ENCODE measurements at regions not wholly inside any gene's neighbourhood (a gene's known extent, or its start where the extent isn't known, plus 50 kb on each side); places are given as distances from the start of the nearest gene placed in this dataset.

DNA sequence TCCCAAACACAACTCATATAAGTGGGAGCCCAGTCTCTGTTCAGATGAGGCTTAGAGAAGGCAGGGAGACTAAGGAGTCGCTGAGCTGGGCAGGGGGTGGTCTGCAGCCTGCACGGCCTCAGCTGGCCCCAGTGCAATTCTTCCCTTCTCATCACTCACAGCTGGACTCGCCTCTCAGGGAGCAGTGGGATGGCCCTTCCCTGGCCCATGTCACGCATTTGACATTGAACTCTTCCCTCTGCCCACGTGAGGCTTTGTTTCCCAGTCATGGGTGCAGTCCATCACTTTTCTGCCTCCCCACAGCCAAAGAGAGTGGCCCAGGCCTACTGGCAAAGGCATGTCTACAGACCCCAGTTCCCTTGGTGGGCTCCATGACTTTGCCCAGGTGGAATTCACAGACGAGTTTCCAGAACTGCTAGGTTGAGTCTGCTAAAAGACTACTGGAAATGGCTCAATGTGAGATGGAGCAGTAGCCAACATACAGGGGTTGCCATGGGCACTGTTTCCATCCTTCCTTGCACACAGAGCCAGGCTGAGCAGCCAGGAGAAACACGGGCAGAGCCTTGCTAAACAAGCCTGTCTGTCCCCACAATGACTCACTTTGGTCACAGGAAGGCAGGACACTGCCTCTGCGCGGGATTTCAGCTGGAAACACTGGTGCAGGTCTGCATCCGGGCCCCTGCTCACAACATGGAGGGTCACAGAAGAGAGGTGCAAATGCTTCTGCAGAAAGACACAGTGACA, 90.1 kb downstream of the OAT start:
- Histone ChIP-seq H2BK12ac (ENCODE audit: low read length) (no peak overlapping the region), H3K36me3 (ENCODE audit: control insufficient read depth in 1 of 2, insufficient read depth in 2 of 2, low read length in 2 of 2) (no peaks in the 10 kb centered on the region), H3K4me3 (ENCODE audit: low read depth, low read length) (no peak overlapping the region), H2AK5ac (ENCODE audit: low read length) (no peak overlapping the region), H3K4me1 (ENCODE audit: control insufficient read depth in 1 of 2, insufficient read depth in 2 of 2, low read length in 2 of 2) (no peaks in the 10 kb centered on the region), H3K27me3 (ENCODE audit: insufficient read depth, low read length) (no peaks in the 10 kb centered on the region), H3K14ac (ENCODE audit: low read length) (no peak overlapping the region), H3K79me1 (ENCODE audit: low read length) (no peaks in the 10 kb centered on the region), H4K12ac (ENCODE audit: low read depth, low read length) (no peak overlapping the region), H3K9me3 (ENCODE audit: insufficient read depth, low read depth, low read length) (peaks cover 6% of the 10 kb centered on the region), H3K9ac (ENCODE audit: low read length) (no peak overlapping the region), H3K4ac (ENCODE audit: low read depth, low read length) (no peak overlapping the region), H3K27ac (ENCODE audit: low read depth, low read length) (no peak overlapping the region), H4K8ac (ENCODE audit: low read depth, low read length) (no peak overlapping the region), H3K18ac (ENCODE audit: low read length) (no peak overlapping the region), H2BK5ac (ENCODE audit: low read depth, low read length, poor library complexity) (no peak overlapping the region), H3K4me2 (ENCODE audit: low read length) (no peak overlapping the region), H2AFZ (ENCODE audit: insufficient read depth, low read length, poor library complexity) (no peak overlapping the region), H3K23ac (ENCODE audit: low read length) (no peak overlapping the region), H4K91ac (ENCODE audit: low read depth, low read length) (no peak overlapping the region), H3K79me2 (ENCODE audit: control insufficient read depth, insufficient read depth, low read length, poor library complexity) (no peaks in the 10 kb centered on the region), H2BK120ac (ENCODE audit: insufficient read depth, low read length, poor library complexity) (no peak overlapping the region)
- DNase-seq: peak in 1 of 2 donors; percentile 9
- WGBS (ENCODE audit: extremely low coverage, insufficient coverage, insufficient read length): no CpG with 5 or more reads among the region's 10 CpGs

DNA sequence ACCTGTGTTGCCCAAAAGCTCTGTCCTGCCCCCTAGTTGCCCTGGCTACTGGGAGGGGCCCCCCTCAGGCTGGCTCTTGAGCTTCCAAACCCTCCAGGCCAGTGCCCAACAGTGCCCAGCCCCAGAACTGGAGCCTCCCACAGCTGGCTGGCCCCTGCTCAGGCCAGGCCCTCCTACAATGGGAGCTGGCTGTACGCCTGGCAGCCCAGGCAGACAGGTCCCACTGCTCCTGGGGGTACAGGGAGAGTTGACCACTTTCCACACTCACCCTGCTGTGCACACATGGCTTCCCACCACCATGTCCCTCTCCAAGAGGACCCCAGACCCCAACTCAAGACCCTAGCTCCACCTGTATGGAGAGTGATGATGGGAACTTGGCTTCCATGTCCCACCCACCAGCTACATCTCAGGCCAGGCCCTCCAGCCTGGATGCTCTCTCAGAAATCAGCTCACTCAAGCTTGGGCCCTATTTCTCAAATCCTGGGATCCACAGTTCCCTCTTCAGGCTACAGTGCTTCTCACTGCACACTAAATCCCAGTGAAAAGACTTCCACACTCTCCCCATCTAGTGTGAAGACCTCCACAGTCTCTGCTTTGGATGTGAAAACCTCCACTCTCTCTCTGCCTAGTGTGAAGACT, 92.6 kb downstream of the OAT start:
- no peak overlapping the region for H3K4me2 ChIP-seq (ENCODE audit: low read length)

DNA sequence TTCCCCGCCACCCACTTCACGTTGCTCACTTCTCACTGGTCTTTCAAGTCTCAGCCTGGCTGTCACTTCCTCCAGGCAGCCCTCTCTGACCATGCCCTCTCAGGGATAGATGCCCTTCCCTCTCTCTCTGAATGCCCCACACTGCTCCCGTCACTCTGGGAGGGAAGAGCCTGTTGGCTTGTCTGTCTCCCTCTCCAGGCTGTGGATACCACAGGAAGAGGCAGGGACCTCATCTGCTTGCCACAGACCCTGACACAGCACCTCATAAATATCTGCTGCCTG, 93.1 kb downstream of the OAT start:
- no peak overlapping the region for H3K18ac ChIP-seq (ENCODE audit: low read length)
- peaks cover 6% of the 10 kb centered on the region for H3K9me3 ChIP-seq (ENCODE audit: insufficient read depth, low read depth, low read length)
- H3K4me2 ChIP-seq (ENCODE audit: low read length): no peak overlapping the region
- no peaks in the 10 kb centered on the region for H3K79me2 ChIP-seq (ENCODE audit: control insufficient read depth, insufficient read depth, low read length, poor library complexity)
- H3K23ac ChIP-seq (ENCODE audit: low read length): no peak overlapping the region
- WGBS (ENCODE audit: extremely low coverage, insufficient coverage, insufficient read length): no CpG with 5 or more reads among the region's 3 CpGs
- no peak overlapping the region for H4K8ac ChIP-seq (ENCODE audit: low read depth, low read length)
- no peak overlapping the region for H2BK5ac ChIP-seq (ENCODE audit: low read depth, low read length, poor library complexity)
- H4K91ac ChIP-seq (ENCODE audit: low read depth, low read length): no peak overlapping the region
- H2AFZ ChIP-seq (ENCODE audit: insufficient read depth, low read length, poor library complexity): no peak overlapping the region
- no peaks in the 10 kb centered on the region for H3K27me3 ChIP-seq (ENCODE audit: insufficient read depth, low read length)
- H2BK12ac ChIP-seq (ENCODE audit: low read length): no peak overlapping the region
- DNase-seq: no peak
- H3K9ac ChIP-seq (ENCODE audit: low read length): no peak overlapping the region
- H2AK5ac ChIP-seq (ENCODE audit: low read length): no peak overlapping the region
- H3K4me3 ChIP-seq (ENCODE audit: low read depth, low read length): no peak overlapping the region
- H4K12ac ChIP-seq (ENCODE audit: low read depth, low read length): no peak overlapping the region
- H3K4ac ChIP-seq (ENCODE audit: low read depth, low read length): no peak overlapping the region
- no peaks in the 10 kb centered on the region for H3K4me1 ChIP-seq (ENCODE audit: control insufficient read depth in 1 of 2, insufficient read depth in 2 of 2, low read length in 2 of 2)
- H3K36me3 ChIP-seq (ENCODE audit: control insufficient read depth in 1 of 2, insufficient read depth in 2 of 2, low read length in 2 of 2): no peaks in the 10 kb centered on the region
- no peaks in the 10 kb centered on the region for H3K79me1 ChIP-seq (ENCODE audit: low read length)
- no peak overlapping the region for H3K27ac ChIP-seq (ENCODE audit: low read depth, low read length)
- H2BK120ac ChIP-seq (ENCODE audit: insufficient read depth, low read length, poor library complexity): no peak overlapping the region
- no peak overlapping the region for H3K14ac ChIP-seq (ENCODE audit: low read length)

More for the DNA sequence above, 92.6 kb downstream of the OAT start:
- Histone ChIP-seq H3K14ac (ENCODE audit: low read length) (no peak overlapping the region), H3K4me3 (ENCODE audit: low read depth, low read length) (no peak overlapping the region), H3K18ac (ENCODE audit: low read length) (no peak overlapping the region), H4K8ac (ENCODE audit: low read depth, low read length) (no peak overlapping the region), H3K79me1 (ENCODE audit: low read length) (no peaks in the 10 kb centered on the region), H3K27ac (ENCODE audit: low read depth, low read length) (no peak overlapping the region), H3K4me1 (ENCODE audit: control insufficient read depth in 1 of 2, insufficient read depth in 2 of 2, low read length in 2 of 2) (no peaks in the 10 kb centered on the region), H4K12ac (ENCODE audit: low read depth, low read length) (no peak overlapping the region), H2BK5ac (ENCODE audit: low read depth, low read length, poor library complexity) (no peak overlapping the region), H3K4ac (ENCODE audit: low read depth, low read length) (no peak overlapping the region), H4K91ac (ENCODE audit: low read depth, low read length) (no peak overlapping the region), H2BK120ac (ENCODE audit: insufficient read depth, low read length, poor library complexity) (no peak overlapping the region), H3K23ac (ENCODE audit: low read length) (no peak overlapping the region), H2AK5ac (ENCODE audit: low read length) (no peak overlapping the region), H3K79me2 (ENCODE audit: control insufficient read depth, insufficient read depth, low read length, poor library complexity) (no peaks in the 10 kb centered on the region), H3K9ac (ENCODE audit: low read length) (no peak overlapping the region), H2AFZ (ENCODE audit: insufficient read depth, low read length, poor library complexity) (no peak overlapping the region), H2BK12ac (ENCODE audit: low read length) (no peak overlapping the region), H3K9me3 (ENCODE audit: insufficient read depth, low read depth, low read length) (peaks cover 6% of the 10 kb centered on the region), H3K36me3 (ENCODE audit: control insufficient read depth in 1 of 2, insufficient read depth in 2 of 2, low read length in 2 of 2) (no peaks in the 10 kb centered on the region), H3K27me3 (ENCODE audit: insufficient read depth, low read length) (no peaks in the 10 kb centered on the region)
- DNase-seq: no peak
- no CpG with 5 or more reads among the region's 1 CpG for WGBS (ENCODE audit: extremely low coverage, insufficient coverage, insufficient read length)

DNA sequence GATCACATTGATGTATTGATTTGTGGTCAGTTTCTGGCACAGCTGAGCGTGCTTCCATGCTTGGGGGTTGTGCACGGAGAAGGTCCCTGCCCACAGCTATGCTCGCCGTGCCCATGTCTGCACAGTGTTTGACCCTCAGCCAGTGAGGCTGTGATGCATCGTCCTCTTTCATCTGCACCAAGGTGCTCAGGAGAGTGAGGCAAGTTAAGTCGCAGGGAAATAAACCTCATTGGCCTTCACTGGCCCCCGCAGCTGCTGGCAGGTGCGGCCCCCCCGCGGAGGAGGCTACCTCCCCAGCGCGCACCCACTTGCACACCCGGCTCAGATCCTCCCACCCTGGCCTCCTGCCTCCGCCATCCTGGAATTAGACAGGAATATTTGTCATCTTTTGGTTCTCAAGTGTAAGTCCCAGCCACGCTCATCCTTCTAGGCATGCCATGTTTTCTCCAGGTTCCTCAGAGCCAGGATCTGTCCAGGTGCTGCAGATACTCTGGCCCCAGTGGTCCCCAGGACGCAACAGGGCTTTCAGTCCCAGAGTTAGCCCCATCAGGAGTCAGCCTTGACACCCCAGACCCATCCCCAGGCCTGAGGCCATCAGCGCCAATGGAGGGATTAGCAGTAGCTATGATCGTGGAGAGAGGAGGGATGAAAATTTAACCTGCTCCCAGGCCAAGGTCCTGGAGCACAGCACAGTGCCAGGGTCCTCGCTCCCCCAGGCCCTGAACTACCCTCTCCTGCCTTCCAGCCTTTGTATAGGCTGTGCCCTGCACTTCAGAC, 93.7 kb downstream of the OAT start:
- peaks cover 5% of the 10 kb centered on the region for H3K9me3 ChIP-seq (ENCODE audit: insufficient read depth, low read depth, low read length)
- H3K36me3 ChIP-seq (ENCODE audit: control insufficient read depth in 1 of 2, insufficient read depth in 2 of 2, low read length in 2 of 2): no peaks in the 10 kb centered on the region
- H2BK5ac ChIP-seq (ENCODE audit: low read depth, low read length, poor library complexity): no peak overlapping the region
- H3K4me2 ChIP-seq (ENCODE audit: low read length): no peak overlapping the region
- H4K12ac ChIP-seq (ENCODE audit: low read depth, low read length): no peak overlapping the region
- no peak overlapping the region for H3K14ac ChIP-seq (ENCODE audit: low read length)
- H4K91ac ChIP-seq (ENCODE audit: low read depth, low read length): no peak overlapping the region
- H3K18ac ChIP-seq (ENCODE audit: low read length): no peak overlapping the region
- no peaks in the 10 kb centered on the region for H3K27me3 ChIP-seq (ENCODE audit: insufficient read depth, low read length)
- no peaks in the 10 kb centered on the region for H3K79me1 ChIP-seq (ENCODE audit: low read length)
- H2AK5ac ChIP-seq (ENCODE audit: low read length): no peak overlapping the region
- no peaks in the 10 kb centered on the region for H3K4me1 ChIP-seq (ENCODE audit: control insufficient read depth in 1 of 2, insufficient read depth in 2 of 2, low read length in 2 of 2)
- H2BK12ac ChIP-seq (ENCODE audit: low read length): no peak overlapping the region
- no peak overlapping the region for H3K4ac ChIP-seq (ENCODE audit: low read depth, low read length)
- H3K79me2 ChIP-seq (ENCODE audit: control insufficient read depth, insufficient read depth, low read length, poor library complexity): no peaks in the 10 kb centered on the region
- H2AFZ ChIP-seq (ENCODE audit: insufficient read depth, low read length, poor library complexity): no peak overlapping the region
- no CpG with 5 or more reads among the region's 19 CpGs for WGBS (ENCODE audit: extremely low coverage, insufficient coverage, insufficient read length)
- H4K8ac ChIP-seq (ENCODE audit: low read depth, low read length): no peak overlapping the region
- no peak overlapping the region for H3K4me3 ChIP-seq (ENCODE audit: low read depth, low read length)
- no peak for DNase-seq
- no peak overlapping the region for H3K27ac ChIP-seq (ENCODE audit: low read depth, low read length)
- H3K23ac ChIP-seq (ENCODE audit: low read length): no peak overlapping the region
- no peak overlapping the region for H2BK120ac ChIP-seq (ENCODE audit: insufficient read depth, low read length, poor library complexity)
- H3K9ac ChIP-seq (ENCODE audit: low read length): no peak overlapping the region
